Right lobe of liver (tissue), 6 donors: ENCODE measurements at regions not wholly inside any gene's neighbourhood (a gene's known extent, or its start where the extent isn't known, plus 50 kb on each side); places are given as distances from the start of the nearest gene placed in this dataset.

Experiments
- ATAC-seq, 4 donors: fragments of 200-7000 bp; cut with Tn5 transposase; one replicate each; pipeline ENCODE4 v1.9.1; 2020; ENCODE audit warnings: mild to moderate bottlenecking in 4 of 4, moderate library complexity in 4 of 4
- DNase-seq, 3 donors: peaks; one replicate each; pipeline ENCODE4 v3.0.0-alpha.2; 2020
- H3K27ac ChIP-seq, 3 donors: fragments of 200-600 bp; one replicate each; pipeline ENCODE4 v1.8.0; 2022
- H3K27me3 ChIP-seq, 2 donors: fragments of 200-600 bp; one replicate each; pipeline ENCODE4 v1.8.0; 2022
- H3K36me3 ChIP-seq, 4 donors: fragments of 200-600 bp; sonication (generic) in 1 of 4; one replicate each; pipeline versions ENCODE4 v1.5.1 to v1.8.0; 2017 to 2022; ENCODE audit warnings: control low read depth in 1 of 4
- H3K4me1 ChIP-seq, 4 donors: fragments of 200-600 bp; sonication (generic) in 1 of 4; one replicate each; pipeline versions ENCODE4 v1.5.1 to v1.8.0; 2017 to 2022; ENCODE audit warnings: control low read depth in 1 of 4
- H3K4me3 ChIP-seq, 3 donors: fragments of 200-600 bp; one replicate each; pipeline ENCODE4 v1.8.0; 2022
- H3K9me3 ChIP-seq, 4 donors: fragments of 200-600 bp; sonication (generic) in 1 of 4; one replicate each; pipeline versions ENCODE4 v1.5.1 to v1.8.0; 2017 to 2022; ENCODE audit warnings: control low read depth in 1 of 4
- CTCF ChIP-seq, 4 donors: fragments of 200-600 bp in 3 of 4; fragments of 450-650 bp in 1 of 4; IDR thresholded peaks; one replicate each; pipeline versions ENCODE4 v1.5.1 to v1.8.0; 2016 to 2022; ENCODE audit warnings: antibody characterized with exemption in 4 of 4, mild to moderate bottlenecking in 2 of 4
- POLR2A ChIP-seq: fragments of 450-650 bp; IDR thresholded peaks from one replicate; pipeline ENCODE4 v1.6.1; 2017; ENCODE audit warnings: antibody characterized with exemption, mild to moderate bottlenecking
- WGBS: methylation state at CpG from one replicate; pipeline ENCODE4 v1.1.6; 2018; ENCODE audit warnings: low coverage, low lambda C conversion rate; ENCODE audit not compliant: insufficient coverage; ENCODE audit errors: missing lambda C conversion rate; 5-methylcytosine and 5-hydroxymethylcytosine counted together
- intact Hi-C, 2 donors: fragments of 100-400 bp; cut with DNase I; formaldehyde crosslinking; loops; one replicate each; pipeline versions ENCODE4 v1.11.2 to v1.14.1; 2022
- donor health status: DM: no; HTN: yes; CAD: no.
- donor health status: DM: no; HTN: no; CAD: no.
- donor health status: DM: no; HTN: no; CAD: no.
- donor health status: DM: no; HTN: yes; CAD: no.
- donor health status: DM: no; HTN: yes; CAD: no.

GRCh38 chr11:129574431-129574830, 198.8 kb downstream of the BARX2 start:
- no peak overlapping the region for H3K4me3 ChIP-seq
- H3K27ac ChIP-seq: no peak overlapping the region
- no peak for DNase-seq
- TF ChIP-seq CTCF (IDR thresholded peaks at IDR 0.05): no peak
- no peak for TF ChIP-seq POLR2A
- no peaks in the 10 kb centered on the region for H3K36me3 ChIP-seq
- H3K27me3 ChIP-seq: no peaks in the 10 kb centered on the region
- intact Hi-C loops: no loop called here
- WGBS: 64% methylated on average over 5 of the region's 13 CpGs
- H3K9me3 ChIP-seq: no peaks in the 10 kb centered on the region
- no peak for ATAC-seq
- H3K4me1 ChIP-seq: no peaks in the 10 kb centered on the region

- intact Hi-C loops: no loop called here
Measured at GRCh38 chr11:129576652-129577051, 201.0 kb downstream of the BARX2 start.

GRCh38 chr11:129578006-129578405, 202.4 kb downstream of the BARX2 start:
- Histone ChIP-seq H3K27me3 (no peaks in the 10 kb centered on the region), H3K4me3 (no peak overlapping the region), H3K36me3 (no peaks in the 10 kb centered on the region), H3K9me3 (no peaks in the 10 kb centered on the region), H3K4me1 (no peaks in the 10 kb centered on the region), H3K27ac (no peak overlapping the region)
- TF ChIP-seq CTCF (IDR thresholded peaks at IDR 0.05): no peak
- no peak for TF ChIP-seq POLR2A
- DNase-seq: no peak
- no peak for ATAC-seq
- intact Hi-C loops: no loop called here
- WGBS: 80% methylated on average over 1 of the region's 4 CpGs

More at GRCh38 chr11:129576652-129577051, 201.0 kb downstream of the BARX2 start:
- Histone ChIP-seq H3K36me3 (no peaks in the 10 kb centered on the region), H3K4me3 (no peak overlapping the region), H3K4me1 (no peaks in the 10 kb centered on the region), H3K27me3 (no peaks in the 10 kb centered on the region), H3K27ac (no peak overlapping the region), H3K9me3 (no peaks in the 10 kb centered on the region)
- 25% methylated on average over 2 of the region's 2 CpGs for WGBS
- ATAC-seq (no peak), DNase-seq (no peak)
- TF ChIP-seq CTCF (IDR thresholded peaks at IDR 0.05) (no peak), POLR2A (no peak)

- Histone ChIP-seq H3K36me3 (no peaks in the 10 kb centered on the region), H3K27ac (no peak overlapping the region), H3K4me1 (no peaks in the 10 kb centered on the region), H3K27me3 (no peaks in the 10 kb centered on the region), H3K9me3 (no peaks in the 10 kb centered on the region), H3K4me3 (no peak overlapping the region)
- intact Hi-C loops: no loop called here
- WGBS: 87% methylated on average over 9 of the region's 10 CpGs
- ATAC-seq (peak in 1 of 4 donors; percentile 57), DNase-seq (no peak)
- no peak for TF ChIP-seq CTCF (IDR thresholded peaks at IDR 0.05)
- TF ChIP-seq POLR2A: no peak
Measured at GRCh38 chr11:129580278-129580677, 204.6 kb downstream of the BARX2 start.

- intact Hi-C loops: no loop called here
- WGBS: 52% methylated on average over 6 of the region's 6 CpGs
- Histone ChIP-seq H3K9me3 (no peaks in the 10 kb centered on the region), H3K4me3 (no peak overlapping the region), H3K4me1 (no peaks in the 10 kb centered on the region), H3K36me3 (no peaks in the 10 kb centered on the region), H3K27me3 (no peaks in the 10 kb centered on the region), H3K27ac (no peak overlapping the region)
- TF ChIP-seq POLR2A (no peak), CTCF (IDR thresholded peaks at IDR 0.05) (no peak)
- no peak for DNase-seq
- ATAC-seq: no peak
Measured at GRCh38 chr11:129584316-129584715, 208.7 kb downstream of the BARX2 start.
